Endothelial cell of umbilical vein (primary cell): ENCODE measurements at regions not wholly inside any gene's neighbourhood (a gene's known extent, or its start where the extent isn't known, plus 50 kb on each side); places are given as distances from the start of the nearest gene placed in this dataset.

ENCODE experiments used
- BruUV-seq: library from RNA; stranded (reverse); fragments of 400-500 nt; replicated peaks from 2 replicates; lab custom pipeline; 2021; lab: Mats Ljungman, UMichigan
- CTCF ChIA-PET: fragments of 300-600, 350-600 bp; sonication (Branson Sonifier 250); formaldehyde crosslinking; loops from one replicate; lab custom pipeline; 2021; ENCODE audit warnings: antibody characterized with exemption, inconsistent platforms; lab: Charles Lee
- POLR2A ChIA-PET: fragments of 300-600, 350-600 bp; sonication (Branson Sonifier 250); formaldehyde crosslinking; loops from one replicate; lab custom pipeline; 2021; ENCODE audit warnings: antibody characterized with exemption, inconsistent platforms; lab: Charles Lee
- DNase-seq: peaks from one replicate; pipeline ENCODE4 v3.0.0-alpha.2; 2011; ENCODE audit warnings: low read depth, low spot score
- FAIRE-seq: peaks from 2 replicates; lab custom pipeline; 2011; peaks lifted over from hg19 to GRCh38; lab: Jason Lieb, UNC
- H2AFZ ChIP-seq: 2 replicates; pipeline ENCODE4 v1.6.0; 2012; ENCODE audit warnings: low read depth, low read length, control low read depth, inconsistent platforms
- H3K27ac ChIP-seq: 2 replicates; pipeline ENCODE4 v1.5.1; 2011; ENCODE audit warnings: low read depth, mild to moderate bottlenecking, control low read depth, low read length, moderate library complexity; ENCODE audit not compliant: insufficient read depth
- H3K27me3 ChIP-seq, 2 experiments: 2 replicates each; pipeline versions ENCODE4 v1.6.0 to v1.6.1; 2011; ENCODE audit warnings: low read length in 2 of 2, mixed read lengths in 1 of 2; ENCODE audit not compliant: control insufficient read depth in 2 of 2, insufficient read depth in 2 of 2
- H3K36me3 ChIP-seq, 2 experiments: 2 replicates in 1 of 2; 3 replicates in 1 of 2; pipeline ENCODE4 v1.5.1; 2011; ENCODE audit warnings: low read length in 2 of 2, mild to moderate bottlenecking in 1 of 2, moderate library complexity in 1 of 2; ENCODE audit not compliant: control insufficient read depth in 2 of 2, insufficient read depth in 2 of 2; ENCODE audit errors: extremely low read depth in 1 of 2
- H3K4me1 ChIP-seq: 3 replicates; pipeline ENCODE4 v1.5.1; 2011; ENCODE audit warnings: mild to moderate bottlenecking, low read length; ENCODE audit not compliant: control insufficient read depth, insufficient read depth; ENCODE audit errors: extremely low read depth
- H3K4me2 ChIP-seq: 2 replicates; pipeline ENCODE4 v1.6.1; 2011; ENCODE audit warnings: low read length, control low read depth, mixed read lengths; ENCODE audit not compliant: insufficient read depth
- H3K4me3 ChIP-seq, 3 experiments: fragments of 200-600 bp in 1 of 3; sonication (generic), shearing (Covaris generic) in 1 of 3; replicated peaks in 1 of 3; 2 replicates each; pipeline ENCODE4 v1.5.1; 2011 to 2016; ENCODE audit warnings: control low read depth in 3 of 3, low read length in 3 of 3, mild to moderate bottlenecking in 2 of 3, inconsistent platforms in 1 of 3, low read depth in 1 of 3, moderate library complexity in 1 of 3; ENCODE audit not compliant: insufficient read depth in 1 of 3
- H3K79me2 ChIP-seq: 2 replicates; pipeline ENCODE4 v1.6.0; 2012; ENCODE audit warnings: low read length, inconsistent platforms; ENCODE audit not compliant: control insufficient read depth, insufficient read depth
- H3K9ac ChIP-seq: replicated peaks from 2 replicates; pipeline ENCODE3; 2011; ENCODE audit warnings: low read length, control low read depth; ENCODE audit not compliant: insufficient read depth; ENCODE audit errors: extremely low read depth
- H3K9me1 ChIP-seq: replicated peaks from 3 replicates; pipeline ENCODE4 v1.6.0; 2011; ENCODE audit warnings: mild to moderate bottlenecking, low read length; ENCODE audit not compliant: control insufficient read depth, insufficient read depth; ENCODE audit errors: extremely low read depth
- H3K9me3 ChIP-seq: replicated peaks from 2 replicates; pipeline ENCODE4 v1.5.1; 2012; ENCODE audit warnings: low read length, inconsistent platforms; ENCODE audit not compliant: control insufficient read depth, insufficient read depth
- H4K20me1 ChIP-seq: replicated peaks from 2 replicates; pipeline ENCODE3; 2011; ENCODE audit warnings: mild to moderate bottlenecking, low read length; ENCODE audit not compliant: control insufficient read depth, insufficient read depth; ENCODE audit errors: extremely low read depth
- CTCF ChIP-seq, 2 donors: IDR thresholded peaks; 1 replicate in 1 of 2; 2 replicates in 1 of 2; pipeline ENCODE4 v1.5.1; 2011; ENCODE audit warnings: low read length in 2 of 2, mild to moderate bottlenecking in 2 of 2, moderate library complexity in 2 of 2, control low read depth in 1 of 2, inconsistent platforms in 1 of 2, low read depth in 1 of 2; ENCODE audit not compliant: insufficient read depth in 1 of 2; ENCODE audit errors: extremely low read depth in 1 of 2
- EZH2 ChIP-seq: IDR thresholded peaks from 2 replicates; pipeline ENCODE4 v1.6.1; 2012; ENCODE audit warnings: borderline replicate concordance, low read depth, mild to moderate bottlenecking, moderate library complexity, low read length, inconsistent platforms; ENCODE audit not compliant: severe bottlenecking
- FOS ChIP-seq: IDR thresholded peaks from 2 replicates; pipeline ENCODE4 v1.6.1; 2011; ENCODE audit warnings: mild to moderate bottlenecking, low read length, moderate library complexity, borderline replicate concordance; ENCODE audit not compliant: insufficient read depth
- GATA2 ChIP-seq: IDR thresholded peaks from 2 replicates; pipeline ENCODE4 v1.7.0; 2011; ENCODE audit warnings: low read depth, mild to moderate bottlenecking, moderate library complexity, mixed read lengths, low read length; ENCODE audit not compliant: insufficient read length, insufficient read depth
- JUN ChIP-seq: IDR thresholded peaks from 2 replicates; pipeline ENCODE4 v1.6.1; 2011; ENCODE audit warnings: borderline replicate concordance, low read depth; ENCODE audit not compliant: insufficient read length, insufficient read depth
- MAX ChIP-seq: IDR thresholded peaks from 2 replicates; pipeline ENCODE4 v1.6.1; 2011; ENCODE audit not compliant: insufficient read depth, insufficient read length
- MYC ChIP-seq: IDR thresholded peaks from one replicate; pipeline ENCODE4 v1.6.1; 2011; ENCODE audit warnings: mild to moderate bottlenecking, low read depth, low read length
- POLR2A ChIP-seq: IDR thresholded peaks from 2 replicates; pipeline ENCODE4 v1.6.1; 2012; ENCODE audit warnings: low read depth, mild to moderate bottlenecking, control low read depth, low read length
- POLR2AphosphoS5 ChIP-seq: IDR thresholded peaks from 2 replicates; pipeline ENCODE4 v1.6.1; 2012; ENCODE audit warnings: low read depth, mild to moderate bottlenecking, control low read depth, low read length, moderate library complexity; ENCODE audit not compliant: insufficient read depth
- dilution Hi-C: fragments of 300-500 bp; cut with MboI; formaldehyde crosslinking; loops from one replicate; pipeline ENCODE4 v1.15.0; 2019; ENCODE audit warnings: low sequenced_read_pairs; ENCODE audit not compliant: extremely low pct_ligation_motif_present
- intact Hi-C: fragments of 100-400 bp; cut with micrococcal nuclease; formaldehyde crosslinking; loops from one replicate; pipeline ENCODE4 v1.10.0; 2022

GRCh38 chr4:147025042-147025441 is 79.4 kb upstream of the TTC29 start:
- TF ChIP-seq POLR2AphosphoS5 (no peak), MYC (no peak), JUN (no peak), GATA2 (no peak), MAX (no peak), POLR2A (no peak), FOS (no peak), EZH2 (no peak), CTCF (IDR thresholded peaks at IDR 0.05; ENCODE audit: extremely low read depth in 1 of 2, insufficient read depth in 1 of 2, low read depth in 1 of 2, low read length in 2 of 2) (no peak)
- intact Hi-C loops, result no loop called here

More at GRCh38 chr4:147025042-147025441, 79.4 kb upstream of the TTC29 start:
- no TSS peak for BruUV-seq
- ChIA-PET CTCF (interaction anchor here (11.4 kb wide), 1 partner anchor 74 kb away, joined by 447 read pairs; no protein-coding TSS in a partner anchor), POLR2A (no interaction called here)
- Histone ChIP-seq H3K4me1 (no peaks in the 10 kb centered on the region), H3K4me3 (no peak overlapping the region), H3K27ac (no peak overlapping the region), H3K27me3 (peaks cover 0 to 4% of the 10 kb centered on the region in 2 experiments), H3K79me2 (no peaks in the 10 kb centered on the region), H3K4me2 (no peak overlapping the region), H3K9me3 (no peaks in the 10 kb centered on the region), H3K9me1 (no peaks in the 10 kb centered on the region), H3K36me3 (no peaks in the 10 kb centered on the region), H3K9ac (no peak overlapping the region), H2AFZ (no peak overlapping the region), H4K20me1 (no peaks in the 10 kb centered on the region)
- DNase-seq (no peak), FAIRE-seq (no peak)
- dilution Hi-C loops, result no loop called here
